ENCODE measurements at regions not wholly inside any gene's neighbourhood (a gene's known extent, or its start where the extent isn't known, plus 50 kb on each side); places are given as distances from the start of the nearest gene placed in this dataset.

- TF ChIP-seq CTCF (IDR thresholded peaks at IDR 0.05; ENCODE audit: insufficient read depth, low read depth, low read length) (no peak), EZH2 (IDR thresholded peaks at IDR 0.05; ENCODE audit: insufficient read depth, low read length) (no peak)
Measured at GRCh38 chr2:74041726-74042125, 57.0 kb downstream of the TET3 start.

Measured in astrocyte (in vitro differentiated cells and primary cell).